IPS DF 6.9 (cell line): ENCODE measurements at regions not wholly inside any gene's neighbourhood (a gene's known extent, or its start where the extent isn't known, plus 50 kb on each side); places are given as distances from the start of the nearest gene placed in this dataset.

Experiments
- DNase-seq: peaks from one replicate; pipeline ENCODE4 v3.0.0-alpha.2; 2013; ENCODE audit warnings: low read depth, low spot score
- H3K27ac ChIP-seq: one replicate; pipeline ENCODE4 v1.5.1; 2013; ENCODE audit warnings: low read length, control low read depth
- H3K27me3 ChIP-seq: 2 replicates; pipeline ENCODE4 v1.6.1; 2013; ENCODE audit warnings: mild to moderate bottlenecking, low read length; ENCODE audit not compliant: control insufficient read depth, insufficient read depth
- H3K36me3 ChIP-seq: 2 replicates; pipeline ENCODE4 v1.6.1; 2013; ENCODE audit warnings: low read length; ENCODE audit not compliant: control insufficient read depth, insufficient read depth
- H3K4me1 ChIP-seq: 2 replicates; pipeline ENCODE4 v1.6.1; 2013; ENCODE audit warnings: low read length; ENCODE audit not compliant: control insufficient read depth, insufficient read depth
- H3K4me3 ChIP-seq: 2 replicates; pipeline ENCODE4 v1.5.1; 2013; ENCODE audit warnings: mild to moderate bottlenecking, low read length
- H3K9me3 ChIP-seq: 2 replicates; pipeline ENCODE4 v1.6.1; 2013; ENCODE audit warnings: low read length, inconsistent platforms; ENCODE audit not compliant: control insufficient read depth, insufficient read depth
- WGBS: extraction: QIAGEN DNeasy Blood & Tissue Kit; methylation state at CpG from one replicate; pipeline ENCODE4 v1.1.7; 2013; ENCODE audit warnings: mixed read lengths, missing lambda C conversion rate; ENCODE audit not compliant: insufficient read length, insufficient coverage; 5-methylcytosine and 5-hydroxymethylcytosine counted together

DNA sequence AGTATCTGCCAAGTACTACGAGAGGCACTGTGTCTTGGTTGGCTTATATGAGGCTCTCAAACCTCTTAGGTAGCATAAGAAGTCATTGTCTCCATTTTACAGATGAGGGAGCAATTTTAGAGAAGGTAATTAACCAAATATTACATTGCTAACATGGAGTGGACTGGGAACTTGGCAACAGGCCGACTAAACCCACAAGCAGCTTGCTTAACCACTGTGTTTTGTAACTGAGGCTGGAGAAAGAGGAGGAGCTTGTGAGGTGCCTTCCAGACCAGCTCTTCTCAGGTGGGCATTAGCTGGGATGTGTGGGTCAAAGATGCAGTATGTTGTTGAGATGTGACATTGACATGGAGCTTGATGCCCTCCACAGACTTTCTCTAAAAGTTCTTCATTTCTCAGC lies 835.6 kb upstream of the RBFOX1 start:
- Histone ChIP-seq H3K9me3 (no peaks in the 10 kb centered on the region), H3K4me3 (no peak overlapping the region), H3K36me3 (no peaks in the 10 kb centered on the region), H3K27me3 (no peaks in the 10 kb centered on the region), H3K27ac (no peak overlapping the region), H3K4me1 (no peaks in the 10 kb centered on the region)
- no CpG with 5 or more reads among the region's 2 CpGs for WGBS
- DNase-seq: no peak

DNA sequence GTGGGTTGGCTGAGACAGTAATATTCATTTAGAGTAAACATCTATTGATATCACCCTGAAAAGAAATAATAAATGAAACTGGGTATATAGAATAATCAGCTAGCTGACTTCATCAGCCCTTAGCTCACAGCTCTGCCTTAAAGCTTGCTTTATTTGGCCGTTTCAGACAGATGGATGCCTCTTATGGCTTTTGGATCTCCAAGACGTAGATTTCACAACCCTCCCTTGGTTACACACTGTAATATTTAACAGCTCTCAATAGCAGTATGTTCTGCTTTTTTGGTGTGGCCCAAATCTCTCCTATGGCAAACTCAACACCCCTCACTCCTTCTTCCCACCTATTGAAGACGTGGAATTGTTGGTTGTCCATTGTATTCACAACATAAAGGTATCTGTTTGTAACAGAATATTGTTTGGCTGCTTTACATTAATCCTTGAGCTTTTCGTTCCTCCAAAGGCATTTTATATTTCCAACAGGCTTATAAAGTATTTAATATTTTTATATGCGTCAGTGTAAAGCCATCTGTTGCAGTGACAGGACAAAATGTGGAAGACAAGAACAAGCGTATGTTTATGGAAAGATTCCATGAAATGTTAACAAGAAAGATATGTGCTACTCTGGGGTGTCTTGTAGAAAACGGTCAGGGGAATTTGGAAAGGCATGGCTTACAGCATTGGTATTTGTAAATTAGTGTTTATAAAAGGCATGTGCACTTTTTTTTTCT lies 837.0 kb upstream of the RBFOX1 start:
- H3K27ac ChIP-seq: no peak overlapping the region
- H3K9me3 ChIP-seq: no peaks in the 10 kb centered on the region
- DNase-seq: no peak
- no peaks in the 10 kb centered on the region for H3K27me3 ChIP-seq
- H3K36me3 ChIP-seq: no peaks in the 10 kb centered on the region
- no peaks in the 10 kb centered on the region for H3K4me1 ChIP-seq
- H3K4me3 ChIP-seq: no peak overlapping the region
- WGBS: no CpG with 5 or more reads among the region's 7 CpGs

DNA sequence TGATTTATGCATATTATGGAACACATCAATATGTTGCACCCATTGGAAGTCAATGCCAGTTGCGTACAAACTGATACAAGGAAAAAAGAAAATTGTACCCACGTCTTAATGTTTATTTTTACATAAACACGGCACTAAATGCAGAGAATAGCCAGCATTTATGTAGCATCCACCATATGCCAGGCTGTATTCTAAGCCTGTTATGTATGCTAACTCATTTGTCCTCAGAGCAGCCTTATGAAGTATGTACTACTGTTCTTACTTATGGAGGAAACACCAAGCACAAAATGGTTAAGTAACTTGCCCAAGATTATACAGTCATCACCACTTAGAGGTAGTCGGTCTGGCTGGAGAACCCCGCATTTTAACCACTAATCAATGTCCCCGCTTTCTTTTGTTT lies 837.9 kb upstream of the RBFOX1 start:
- H3K9me3 ChIP-seq: no peaks in the 10 kb centered on the region
- no peak overlapping the region for H3K27ac ChIP-seq
- H3K27me3 ChIP-seq: no peaks in the 10 kb centered on the region
- H3K36me3 ChIP-seq: no peaks in the 10 kb centered on the region
- H3K4me1 ChIP-seq: no peaks in the 10 kb centered on the region
- DNase-seq: no peak
- WGBS: no CpG with 5 or more reads among the region's 6 CpGs
- no peak overlapping the region for H3K4me3 ChIP-seq

DNA sequence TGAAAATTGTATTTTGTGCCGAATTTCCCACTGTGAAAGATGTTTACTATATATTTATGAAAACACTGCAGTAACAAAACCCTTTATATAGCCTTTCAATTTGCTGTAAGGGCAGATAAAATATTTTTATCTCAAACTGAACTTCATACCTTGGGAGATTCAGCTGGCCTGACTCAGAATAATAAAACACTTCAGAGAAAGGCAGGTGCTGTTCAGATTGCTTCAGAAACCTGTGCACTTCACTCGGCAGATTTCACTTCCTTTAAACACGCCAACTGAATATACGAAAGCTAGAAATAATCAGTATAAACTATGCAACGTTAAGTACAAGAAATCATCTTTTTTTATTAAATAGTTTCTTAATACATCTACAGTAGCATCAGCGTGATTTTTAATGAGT lies 839.1 kb upstream of the RBFOX1 start:
- no peak for DNase-seq
- no peaks in the 10 kb centered on the region for H3K9me3 ChIP-seq
- H3K4me3 ChIP-seq: no peak overlapping the region
- no peaks in the 10 kb centered on the region for H3K36me3 ChIP-seq
- H3K27me3 ChIP-seq: no peaks in the 10 kb centered on the region
- WGBS: no CpG with 5 or more reads among the region's 6 CpGs
- H3K4me1 ChIP-seq: no peaks in the 10 kb centered on the region
- H3K27ac ChIP-seq: no peak overlapping the region

DNA sequence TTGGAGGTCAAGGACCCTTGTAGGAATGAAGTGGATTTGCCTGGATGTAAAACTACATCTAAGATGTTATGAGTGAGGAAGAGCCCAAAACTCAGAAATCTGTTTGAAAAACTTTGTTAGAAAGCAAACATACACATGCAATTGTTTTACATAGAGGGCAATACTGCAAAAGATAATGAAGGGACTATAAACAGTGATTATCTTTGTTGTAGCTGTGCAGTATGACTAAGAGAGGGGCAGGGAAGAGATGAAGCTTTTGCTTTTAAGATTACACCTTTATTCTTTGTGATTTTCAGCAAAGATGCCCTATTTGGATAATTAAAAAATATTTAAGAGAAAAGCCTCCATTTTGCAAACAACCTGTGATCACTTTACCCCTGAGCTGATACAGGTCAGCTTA lies 839.9 kb upstream of the RBFOX1 start:
- no peaks in the 10 kb centered on the region; the same call in 1 of the 2 replicates for H3K9me3 ChIP-seq
- no peak for DNase-seq

DNA sequence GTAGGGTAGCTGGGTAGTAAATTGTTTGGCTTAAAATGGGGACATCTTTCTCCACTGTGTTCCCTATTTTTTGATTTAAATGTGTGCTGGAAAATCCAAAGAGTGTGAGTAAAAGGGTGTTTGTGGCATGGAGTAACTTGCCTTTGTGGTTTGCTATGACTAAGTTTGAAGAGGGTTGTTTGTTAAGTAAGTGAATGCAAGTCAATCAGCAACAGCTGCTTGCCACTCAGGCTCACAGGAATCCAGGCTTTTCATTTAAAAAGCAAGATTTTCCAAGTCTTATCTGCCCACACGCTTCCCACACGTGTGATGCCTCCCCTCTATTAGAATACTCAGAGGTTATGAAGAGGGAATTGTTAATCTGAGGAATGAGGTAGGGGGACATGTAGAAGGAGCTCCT lies 847.7 kb upstream of the RBFOX1 start:
- Histone ChIP-seq H3K27ac (no peak overlapping the region), H3K9me3 (no peaks in the 10 kb centered on the region; the same call in 1 of the 2 replicates), H3K36me3 (no peaks in the 10 kb centered on the region)

More for the DNA sequence above, 839.9 kb upstream of the RBFOX1 start:
- Histone ChIP-seq H3K4me3 (no peak overlapping the region), H3K27ac (no peak overlapping the region), H3K4me1 (no peaks in the 10 kb centered on the region), H3K27me3 (no peaks in the 10 kb centered on the region), H3K36me3 (no peaks in the 10 kb centered on the region)

DNA sequence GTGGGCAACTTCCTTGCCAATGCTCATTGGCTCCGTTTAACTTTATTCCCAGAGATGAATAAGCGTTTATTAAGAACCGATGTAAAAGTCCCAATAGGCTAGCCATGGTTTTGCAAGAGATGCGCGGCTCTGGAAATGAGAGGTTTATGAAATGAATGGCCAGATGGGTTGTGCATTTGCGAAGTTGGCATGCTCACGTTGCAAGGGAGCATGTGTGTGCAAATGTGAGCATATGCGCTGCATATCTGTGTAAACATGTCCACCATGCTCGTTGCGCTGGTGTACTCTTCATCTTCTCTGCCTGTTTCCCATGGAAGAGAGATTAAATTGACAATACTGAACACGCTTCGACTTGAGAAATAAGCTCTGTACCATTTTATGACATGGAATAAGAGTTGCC lies 848.6 kb upstream of the RBFOX1 start:
- H3K4me1 ChIP-seq: no peaks in the 10 kb centered on the region
- no peaks in the 10 kb centered on the region for H3K36me3 ChIP-seq
- H3K4me3 ChIP-seq: no peak overlapping the region
- no peak for DNase-seq
- no peaks in the 10 kb centered on the region; the same call in 1 of the 2 replicates for H3K9me3 ChIP-seq
- no peaks in the 10 kb centered on the region for H3K27me3 ChIP-seq
- H3K27ac ChIP-seq: no peak overlapping the region
- no CpG with 5 or more reads among the region's 12 CpGs for WGBS

More for the DNA sequence above, 847.7 kb upstream of the RBFOX1 start:
- no peak for DNase-seq
- Histone ChIP-seq H3K4me1 (no peaks in the 10 kb centered on the region), H3K4me3 (no peak overlapping the region), H3K27me3 (no peaks in the 10 kb centered on the region)
- no CpG with 5 or more reads among the region's 2 CpGs for WGBS

DNA sequence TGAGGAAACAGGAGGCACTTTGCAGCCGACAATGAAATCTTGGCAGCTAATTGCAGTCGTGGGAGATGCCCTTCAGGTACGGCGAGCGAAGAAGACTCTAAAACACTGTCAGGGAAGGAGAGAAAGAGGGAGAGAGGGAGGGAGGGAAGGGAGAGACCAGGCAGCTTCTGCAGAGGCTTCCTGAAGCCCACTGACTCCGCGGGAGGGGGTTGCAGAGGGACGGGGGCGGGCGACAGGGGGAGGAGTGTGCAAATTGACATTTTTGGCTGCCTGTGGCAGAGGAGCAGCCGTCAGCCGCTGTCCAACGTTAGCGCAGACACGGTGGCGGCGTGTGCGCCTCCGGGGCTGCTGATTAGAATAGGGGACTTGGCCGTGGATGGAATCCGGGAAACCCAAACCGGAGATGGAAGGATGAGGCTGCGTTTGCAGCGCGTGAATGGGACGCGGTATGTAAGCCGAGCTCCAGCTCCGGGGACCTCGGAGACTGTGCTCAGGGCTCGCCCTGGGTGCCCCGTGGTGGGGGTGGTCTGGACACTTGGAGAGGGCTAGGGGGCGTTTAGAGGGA lies 849.1 kb upstream of the RBFOX1 start:
- Histone ChIP-seq H3K36me3 (no peaks in the 10 kb centered on the region), H3K4me1 (no peaks in the 10 kb centered on the region), H3K27me3 (no peaks in the 10 kb centered on the region), H3K27ac (no peak overlapping the region), H3K9me3 (no peaks in the 10 kb centered on the region; the same call in 1 of the 2 replicates), H3K4me3 (no peak overlapping the region)
- no CpG with 5 or more reads among the region's 33 CpGs for WGBS
- peak; percentile 2 for DNase-seq

DNA sequence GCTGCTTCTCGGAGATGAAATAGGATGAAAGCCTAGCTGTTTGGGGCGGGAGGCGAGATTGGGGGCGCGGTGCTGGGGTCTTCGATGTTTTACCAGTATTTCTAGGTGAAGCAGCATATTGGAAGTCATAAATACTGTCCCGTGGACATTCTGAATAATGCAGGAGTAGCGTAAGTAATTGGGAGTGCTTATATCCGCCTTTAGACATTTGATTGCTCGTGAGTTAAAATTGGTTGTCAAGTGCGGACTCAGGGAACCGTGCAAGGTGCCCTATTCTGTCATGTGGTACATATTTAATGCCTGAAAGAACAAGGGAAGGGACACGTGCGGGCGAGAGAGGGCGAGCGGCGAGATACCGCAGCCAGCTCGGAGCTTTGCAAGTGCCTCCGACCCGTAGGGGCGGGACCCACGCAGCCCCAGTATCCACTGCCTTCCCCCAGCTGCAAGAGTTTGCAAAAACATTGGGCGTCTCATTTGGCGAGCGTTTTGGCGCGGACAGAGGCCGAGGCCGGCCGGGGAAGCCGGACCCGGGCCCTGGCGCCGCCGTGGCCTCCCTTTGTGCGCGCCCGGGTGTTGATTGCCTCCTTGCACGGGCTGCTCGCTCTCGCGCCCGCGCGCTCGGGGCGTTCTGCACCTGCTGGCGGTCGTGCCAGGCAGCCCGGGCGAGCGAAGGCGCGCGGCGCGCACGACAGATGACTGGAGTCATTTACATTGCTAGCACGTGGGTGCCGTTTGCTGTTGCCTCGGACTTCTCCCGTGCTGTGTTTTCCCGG lies 849.8 kb upstream of the RBFOX1 start:
- Histone ChIP-seq H3K36me3 (no peaks in the 10 kb centered on the region), H3K9me3 (no peaks in the 10 kb centered on the region), H3K27me3 (no peaks in the 10 kb centered on the region), H3K27ac (no peak overlapping the region), H3K4me1 (no peaks in the 10 kb centered on the region), H3K4me3 (no peak overlapping the region)
- no CpG with 5 or more reads among the region's 65 CpGs for WGBS
- no peak for DNase-seq

DNA sequence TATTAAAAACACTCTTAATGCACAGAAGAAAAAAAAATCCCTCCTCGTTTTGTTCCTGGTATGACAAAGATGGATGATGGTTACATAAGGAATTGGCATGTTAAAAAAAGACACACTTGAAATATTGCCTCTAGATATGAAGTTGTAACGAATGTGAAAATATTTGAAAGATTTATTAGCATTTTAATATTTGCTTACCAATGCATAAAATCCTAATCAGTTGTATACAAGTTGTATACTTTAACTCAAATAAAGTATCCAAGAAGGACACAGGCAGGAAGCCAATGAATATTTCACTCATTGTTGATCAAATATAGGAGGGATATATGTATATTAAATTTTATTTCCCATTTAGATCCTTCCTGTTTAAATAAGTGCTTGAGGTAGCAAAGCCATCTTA lies 850.8 kb upstream of the RBFOX1 start:
- DNase-seq: no peak
- H3K27ac ChIP-seq: no peak overlapping the region
- no CpG with 5 or more reads among the region's 2 CpGs for WGBS

More for the DNA sequence above, 850.8 kb upstream of the RBFOX1 start:
- H3K27me3 ChIP-seq: no peaks in the 10 kb centered on the region
- H3K4me1 ChIP-seq: no peaks in the 10 kb centered on the region
- no peaks in the 10 kb centered on the region for H3K9me3 ChIP-seq
- H3K4me3 ChIP-seq: no peak overlapping the region
- no peaks in the 10 kb centered on the region for H3K36me3 ChIP-seq
